Ovary (tissue), 7 donors: ENCODE measurements at regions not wholly inside any gene's neighbourhood (a gene's known extent, or its start where the extent isn't known, plus 50 kb on each side); places are given as distances from the start of the nearest gene placed in this dataset.

Experiments used
- DNase-seq, 5 donors: peaks; one replicate each; pipeline ENCODE4 v3.0.0-alpha.2; 2019 to 2020
- H3K27ac ChIP-seq, 2 donors: fragments of 200-600 bp; one replicate each; pipeline versions ENCODE4 v1.5.1 to v1.8.0; 2019 to 2022
- H3K27me3 ChIP-seq: fragments of 200-600 bp; one replicate; pipeline ENCODE4 v1.8.0; 2022
- H3K36me3 ChIP-seq: fragments of 200-600 bp; sonication (generic); one replicate; pipeline ENCODE4 v1.5.1; 2019
- H3K4me1 ChIP-seq: one replicate; pipeline ENCODE4 v1.8.1; 2013; ENCODE audit warnings: mild to moderate bottlenecking, moderate library complexity; ENCODE audit not compliant: insufficient read depth
- H3K4me3 ChIP-seq: fragments of 200-600 bp; sonication (generic); one replicate; pipeline ENCODE4 v1.5.1; 2017
- H3K9me3 ChIP-seq, 2 donors: fragments of 200-600 bp in 1 of 2; sonication (generic) in 1 of 2; one replicate each; pipeline versions ENCODE4 v1.5.1 to v1.8.1; 2013 to 2019; ENCODE audit warnings: mild to moderate bottlenecking in 1 of 2, moderate library complexity in 1 of 2
- EP300 ChIP-seq: sonication (generic); formaldehyde crosslinking; IDR thresholded peaks from one replicate; pipeline ENCODE4 v1.6.1; 2017; ENCODE audit warnings: antibody characterized with exemption
- POLR2A ChIP-seq: fragments of 450-650 bp; IDR thresholded peaks from one replicate; pipeline ENCODE4 v1.6.1; 2017; ENCODE audit warnings: antibody characterized with exemption, mild to moderate bottlenecking, moderate library complexity
- WGBS, 3 donors: extraction: QIAGEN DNeasy Blood & Tissue Kit in 1 of 3; methylation state at CpG; one replicate each; pipeline versions ENCODE4 v1.1.5 to v1.1.7; 2013 to 2017; 5-methylcytosine and 5-hydroxymethylcytosine counted together
- intact Hi-C, 4 donors: fragments of 100-400 bp; cut with DNase I; formaldehyde crosslinking; loops; one replicate each; pipeline versions ENCODE4 v1.11.0 to v1.15.1; 2022 to 2023
- TF ChIP-seq, protein P1 (sequence below), 3 donors: fragments of 450-650 bp in 2 of 3; fragments of 200-600 bp in 1 of 3; IDR thresholded peaks; one replicate each; pipeline versions ENCODE4 v1.5.1 to v1.8.0; 2016 to 2022; ENCODE audit warnings: antibody characterized with exemption in 3 of 3, mild to moderate bottlenecking in 1 of 3
- donor health status: DM: no; HTN: no; CAD: no; lungs with moderate emphysema.
- donor health status: DM: no; HTN: no; CAD: no.
- donor health status: Bipolar disorder and iron deficiency.
- donor health status: DM: no; HTN: no; CAD: no.
- donor health status: DM: yes; HTN: yes; CAD: no.

DNA sequence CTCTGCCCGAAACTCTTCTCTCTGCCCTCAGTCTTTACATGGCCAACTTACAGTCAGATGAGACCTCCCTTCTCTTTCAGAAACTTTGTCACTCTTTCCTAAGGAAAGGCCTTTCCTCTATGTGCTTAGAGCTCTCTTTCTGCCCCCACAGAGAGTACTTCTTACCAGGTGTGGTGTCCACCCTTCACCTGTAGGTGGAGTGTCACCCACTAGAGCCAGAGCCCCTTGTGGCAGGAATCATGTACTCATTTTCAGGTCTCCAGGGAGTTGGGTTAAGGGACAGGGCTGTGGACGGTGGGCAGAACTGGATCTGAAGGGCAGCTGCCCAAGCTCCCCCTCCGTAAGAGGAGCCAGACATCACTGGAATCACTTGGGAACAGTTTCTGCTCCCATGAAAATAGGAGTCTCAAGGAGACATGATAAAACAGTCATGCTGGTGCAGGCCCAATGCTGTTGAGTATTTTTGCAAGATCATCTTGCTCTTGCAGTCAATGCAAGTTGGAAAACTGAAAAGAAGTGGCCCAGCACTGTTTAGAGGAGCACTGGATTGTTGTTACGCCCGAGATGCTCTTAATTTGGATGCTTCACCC is 436.7 kb downstream of the ZSWIM6 start:
- H3K36me3 ChIP-seq, result no peaks in the 10 kb centered on the region
- 85 to 86% (median 86%) methylated on average over 5 of the region's 5 CpGs for WGBS, 3 donors
- no peaks in the 10 kb centered on the region for H3K4me1 ChIP-seq
- H3K4me3 ChIP-seq, result no peak overlapping the region
- no peaks in the 10 kb centered on the region for H3K9me3 ChIP-seq
- TF ChIP-seq EP300 (no peak), POLR2A (no peak)
- TF ChIP-seq, protein P1, sequence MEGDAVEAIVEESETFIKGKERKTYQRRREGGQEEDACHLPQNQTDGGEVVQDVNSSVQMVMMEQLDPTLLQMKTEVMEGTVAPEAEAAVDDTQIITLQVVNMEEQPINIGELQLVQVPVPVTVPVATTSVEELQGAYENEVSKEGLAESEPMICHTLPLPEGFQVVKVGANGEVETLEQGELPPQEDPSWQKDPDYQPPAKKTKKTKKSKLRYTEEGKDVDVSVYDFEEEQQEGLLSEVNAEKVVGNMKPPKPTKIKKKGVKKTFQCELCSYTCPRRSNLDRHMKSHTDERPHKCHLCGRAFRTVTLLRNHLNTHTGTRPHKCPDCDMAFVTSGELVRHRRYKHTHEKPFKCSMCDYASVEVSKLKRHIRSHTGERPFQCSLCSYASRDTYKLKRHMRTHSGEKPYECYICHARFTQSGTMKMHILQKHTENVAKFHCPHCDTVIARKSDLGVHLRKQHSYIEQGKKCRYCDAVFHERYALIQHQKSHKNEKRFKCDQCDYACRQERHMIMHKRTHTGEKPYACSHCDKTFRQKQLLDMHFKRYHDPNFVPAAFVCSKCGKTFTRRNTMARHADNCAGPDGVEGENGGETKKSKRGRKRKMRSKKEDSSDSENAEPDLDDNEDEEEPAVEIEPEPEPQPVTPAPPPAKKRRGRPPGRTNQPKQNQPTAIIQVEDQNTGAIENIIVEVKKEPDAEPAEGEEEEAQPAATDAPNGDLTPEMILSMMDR (IDR thresholded peaks at IDR 0.05), result no peak
- no peak for DNase-seq
- H3K27me3 ChIP-seq, result no peaks in the 10 kb centered on the region
- H3K27ac ChIP-seq, result no peak overlapping the region
- intact Hi-C loops, result no loop called here

DNA sequence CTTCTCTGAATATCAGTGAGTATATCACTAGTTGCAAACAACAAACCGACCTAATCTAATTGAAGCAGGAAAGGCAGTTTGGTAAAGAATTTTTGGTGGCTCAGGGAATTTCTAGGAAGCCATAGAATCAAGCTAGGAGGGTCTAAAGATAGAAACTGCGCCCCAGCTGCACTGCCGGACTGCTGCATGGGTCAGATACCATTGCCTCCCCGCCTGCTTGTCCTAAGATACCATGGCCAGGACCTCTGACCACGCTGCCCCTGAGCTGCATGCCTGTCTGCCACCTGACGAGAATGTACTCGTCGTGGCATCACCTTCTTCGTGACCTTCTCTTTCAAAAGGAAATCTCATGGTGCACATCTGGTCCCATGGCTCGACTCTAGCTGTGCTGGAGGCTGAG is 439.0 kb downstream of the ZSWIM6 start:
- no peak overlapping the region for H3K4me3 ChIP-seq
- H3K36me3 ChIP-seq, result no peaks in the 10 kb centered on the region
- TF ChIP-seq, protein P1 (IDR thresholded peaks at IDR 0.05), result no peak
- no peak for TF ChIP-seq EP300
- no peak for TF ChIP-seq POLR2A
- no peaks in the 10 kb centered on the region for H3K9me3 ChIP-seq
- 59 to 73% (median 67%) methylated on average over 10 of the region's 10 CpGs for WGBS, 3 donors
- no peak overlapping the region for H3K27ac ChIP-seq
- no peaks in the 10 kb centered on the region for H3K4me1 ChIP-seq
- intact Hi-C loops, result no loop called here
- DNase-seq, result no peak
- no peaks in the 10 kb centered on the region for H3K27me3 ChIP-seq

DNA sequence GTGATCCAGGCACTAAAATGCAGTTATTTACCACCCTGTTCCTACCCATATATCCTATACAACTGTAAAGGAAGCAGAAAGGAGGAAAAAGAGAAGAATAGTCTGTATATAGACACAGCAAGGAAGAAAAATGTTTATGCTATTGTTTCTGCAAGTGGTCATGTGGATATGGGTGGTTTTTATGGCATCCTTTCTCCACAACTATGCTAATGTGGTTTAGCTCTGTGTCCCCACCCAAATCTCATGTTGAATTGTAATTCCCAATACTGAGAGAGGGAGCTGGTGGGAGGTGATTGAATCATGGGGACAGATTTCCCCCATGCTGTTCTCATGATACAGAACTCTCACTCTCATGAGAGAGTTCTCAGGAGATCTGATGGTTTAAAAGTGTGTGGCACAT is 439.8 kb downstream of the ZSWIM6 start:
- H3K27me3 ChIP-seq, result no peaks in the 10 kb centered on the region
- H3K4me1 ChIP-seq, result no peaks in the 10 kb centered on the region
- no peak overlapping the region for H3K4me3 ChIP-seq
- no peak overlapping the region for H3K27ac ChIP-seq
- no peaks in the 10 kb centered on the region for H3K9me3 ChIP-seq
- intact Hi-C loops, result no loop called here
- TF ChIP-seq EP300 (no peak), POLR2A (no peak)
- TF ChIP-seq, protein P1 (IDR thresholded peaks at IDR 0.05), result no peak
- no peaks in the 10 kb centered on the region for H3K36me3 ChIP-seq
- no peak for DNase-seq

DNA sequence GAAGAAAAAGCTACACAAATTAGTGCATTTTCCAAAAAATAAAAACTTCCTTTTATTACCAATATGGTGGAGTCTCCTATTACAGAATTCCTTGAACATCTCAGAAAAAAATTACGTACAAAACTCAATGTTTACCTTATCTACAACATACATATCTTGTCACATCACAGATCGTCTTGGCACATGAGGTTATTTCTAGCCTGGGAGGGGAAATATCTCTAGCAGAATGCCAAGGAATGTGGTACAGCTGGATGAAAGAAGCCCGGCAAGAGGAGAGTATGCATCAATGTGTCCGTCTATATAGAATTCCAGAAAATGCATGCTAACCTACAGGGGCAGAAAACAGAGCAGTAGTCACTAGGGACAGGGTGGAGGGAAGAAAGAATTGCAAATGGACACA is 443.8 kb downstream of the ZSWIM6 start:
- H3K9me3 ChIP-seq, result no peaks in the 10 kb centered on the region
- H3K27ac ChIP-seq, result no peak overlapping the region
- no peaks in the 10 kb centered on the region for H3K4me1 ChIP-seq
- 15 to 34% (median 16%) methylated on average over 4 of the region's 4 CpGs for WGBS, 3 donors
- intact Hi-C loops, result no loop called here
- no peak for TF ChIP-seq EP300
- TF ChIP-seq, protein P1 (IDR thresholded peaks at IDR 0.05), result no peak
- no peak for TF ChIP-seq POLR2A
- DNase-seq, result no peak
- no peaks in the 10 kb centered on the region for H3K36me3 ChIP-seq
- no peak overlapping the region for H3K4me3 ChIP-seq
- H3K27me3 ChIP-seq, result no peaks in the 10 kb centered on the region
